ENCODE measurements at regions not wholly inside any gene's neighbourhood (a gene's known extent, or its start where the extent isn't known, plus 50 kb on each side); places are given as distances from the start of the nearest gene placed in this dataset.

- Histone ChIP-seq H3K36me3 (no peaks in the 10 kb centered on the region), H3K27me3 (no peaks in the 10 kb centered on the region), H3K4me3 (no peak overlapping the region), H3K27ac (no peak overlapping the region), H3K4me1 (ENCODE audit: low read depth) (no peaks in the 10 kb centered on the region), H3K9me3 (ENCODE audit: low read depth) (no peaks in the 10 kb centered on the region)
- no peak for DNase-seq (ENCODE audit: low read depth in 1 of 2, low spot score in 1 of 2)
- no peak for TF ChIP-seq CTCF (IDR thresholded peaks at IDR 0.05; ENCODE audit: low read depth, low read length)
Observed at GRCh38 chr11:38582756-38583155, 1984.7 kb upstream of the RAG2 start.

- DNase-seq (ENCODE audit: low read depth in 1 of 2, low spot score in 1 of 2): no peak
- Histone ChIP-seq H3K4me3 (no peak overlapping the region), H3K27ac (no peak overlapping the region), H3K27me3 (no peaks in the 10 kb centered on the region), H3K36me3 (no peaks in the 10 kb centered on the region), H3K9me3 (ENCODE audit: low read depth) (no peaks in the 10 kb centered on the region), H3K4me1 (ENCODE audit: low read depth) (no peaks in the 10 kb centered on the region)
- no peak for TF ChIP-seq CTCF (IDR thresholded peaks at IDR 0.05; ENCODE audit: low read depth, low read length)
Observed at GRCh38 chr11:38582151-38582550, 1984.1 kb upstream of the RAG2 start.

GRCh38 chr11:38577769-38578168 is 1979.7 kb upstream of the RAG2 start:
- Histone ChIP-seq H3K9me3 (ENCODE audit: low read depth) (no peaks in the 10 kb centered on the region), H3K4me1 (ENCODE audit: low read depth) (no peaks in the 10 kb centered on the region), H3K36me3 (no peaks in the 10 kb centered on the region), H3K27me3 (no peaks in the 10 kb centered on the region), H3K27ac (no peak overlapping the region), H3K4me3 (no peak overlapping the region)
- no peak for DNase-seq (ENCODE audit: low read depth in 1 of 2, low spot score in 1 of 2)
- no peak for TF ChIP-seq CTCF (IDR thresholded peaks at IDR 0.05; ENCODE audit: low read depth, low read length)

GRCh38 chr11:38562562-38562961 is 1964.5 kb upstream of the RAG2 start:
- H3K9me3 ChIP-seq (ENCODE audit: low read depth): no peaks in the 10 kb centered on the region
- no peaks in the 10 kb centered on the region for H3K4me1 ChIP-seq (ENCODE audit: low read depth)
- no peaks in the 10 kb centered on the region for H3K27me3 ChIP-seq
- no peaks in the 10 kb centered on the region for H3K36me3 ChIP-seq
- no peak overlapping the region for H3K4me3 ChIP-seq
- no peak for TF ChIP-seq CTCF (IDR thresholded peaks at IDR 0.05; ENCODE audit: low read depth, low read length)
- no peak overlapping the region for H3K27ac ChIP-seq
- no peak for DNase-seq (ENCODE audit: low read depth in 1 of 2, low spot score in 1 of 2)

GRCh38 chr11:38553148-38553547 is 1955.1 kb upstream of the RAG2 start:
- H3K27ac ChIP-seq: no peak overlapping the region
- H3K36me3 ChIP-seq: no peaks in the 10 kb centered on the region
- no peaks in the 10 kb centered on the region for H3K9me3 ChIP-seq (ENCODE audit: low read depth)
- no peak for TF ChIP-seq CTCF (IDR thresholded peaks at IDR 0.05; ENCODE audit: low read depth, low read length)
- no peaks in the 10 kb centered on the region for H3K27me3 ChIP-seq
- H3K4me1 ChIP-seq (ENCODE audit: low read depth): no peaks in the 10 kb centered on the region
- H3K4me3 ChIP-seq: no peak overlapping the region
- DNase-seq (ENCODE audit: low read depth in 1 of 2, low spot score in 1 of 2): no peak

- no peaks in the 10 kb centered on the region for H3K36me3 ChIP-seq
- no peaks in the 10 kb centered on the region for H3K4me1 ChIP-seq (ENCODE audit: low read depth)
- H3K27me3 ChIP-seq: no peaks in the 10 kb centered on the region
- DNase-seq (ENCODE audit: low read depth in 1 of 2, low spot score in 1 of 2): no peak
- H3K4me3 ChIP-seq: no peak overlapping the region
- no peaks in the 10 kb centered on the region for H3K9me3 ChIP-seq (ENCODE audit: low read depth)
- TF ChIP-seq CTCF (IDR thresholded peaks at IDR 0.05; ENCODE audit: low read depth, low read length): no peak
- no peak overlapping the region for H3K27ac ChIP-seq
Observed at GRCh38 chr11:38547462-38547861, 1949.4 kb upstream of the RAG2 start.
